ENCODE measurements at regions not wholly inside any gene's neighbourhood (a gene's known extent, or its start where the extent isn't known, plus 50 kb on each side); places are given as distances from the start of the nearest gene placed in this dataset.

- TF ChIP-seq CTCF (IDR thresholded peaks at IDR 0.05): no peak
- no peak for TF ChIP-seq POLR2A (IDR thresholded peaks at IDR 0.05)
Measured at GRCh38 chr11:90465553-90465952, 242.7 kb upstream of the CHORDC1 start.

Data from body of pancreas (tissue), 4 donors.